ENCODE measurements at regions not wholly inside any gene's neighbourhood (a gene's known extent, or its start where the extent isn't known, plus 50 kb on each side); places are given as distances from the start of the nearest gene placed in this dataset.

DNA sequence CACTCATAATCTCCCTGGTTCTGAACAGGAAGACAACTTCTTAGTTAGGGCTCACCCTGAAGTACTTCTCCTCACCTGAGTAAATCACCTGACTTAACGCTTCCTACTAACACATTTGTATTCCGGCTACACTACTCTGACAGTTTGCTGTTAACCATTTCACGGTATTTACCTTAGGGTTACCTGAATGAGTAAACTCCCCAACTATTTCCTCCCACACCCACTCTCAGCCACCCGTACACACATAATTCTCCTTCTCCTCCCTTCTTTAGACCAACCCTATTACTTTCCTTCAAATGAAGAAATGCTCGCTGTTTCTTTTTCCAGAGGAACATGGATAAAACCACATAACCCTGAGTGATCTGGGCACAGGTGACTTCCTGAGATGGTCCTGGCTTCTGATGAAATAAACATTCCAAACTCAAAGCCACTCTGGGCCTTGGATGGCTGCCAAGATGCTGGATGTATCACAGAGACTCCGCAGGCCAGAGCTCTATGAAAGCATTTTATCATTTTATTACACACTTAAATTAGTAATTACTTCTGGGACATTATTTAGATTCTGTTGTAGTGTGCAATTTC lies 183.6 kb upstream of the ATP11B start:
- in situ Hi-C loops (cut with HindIII; ENCODE audit: low sequenced_read_pairs): no loop called here
- DNase-seq (ENCODE audit: low spot score): no peak

DNA sequence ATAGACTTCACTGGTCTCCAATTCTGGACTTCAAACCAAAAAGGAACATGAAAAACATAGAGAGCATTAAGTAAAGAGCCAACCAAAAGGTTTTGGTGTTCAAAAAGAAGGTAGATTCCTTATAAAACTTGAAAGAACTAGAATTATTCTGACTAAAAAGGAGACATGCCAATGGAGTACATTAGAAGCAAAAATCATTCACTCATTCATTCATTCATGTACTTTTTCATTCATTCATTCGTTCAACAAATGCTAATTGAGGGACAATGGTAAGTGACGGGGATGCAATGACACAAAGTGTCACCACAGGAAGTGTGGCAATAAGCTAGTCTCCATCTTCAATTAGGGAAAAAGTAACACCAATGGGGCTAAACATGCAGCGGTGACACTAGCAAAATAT lies 181.0 kb upstream of the ATP11B start:
- no peak for DNase-seq (ENCODE audit: low spot score)
- in situ Hi-C loops (cut with HindIII; ENCODE audit: low sequenced_read_pairs): no loop called here

DNA sequence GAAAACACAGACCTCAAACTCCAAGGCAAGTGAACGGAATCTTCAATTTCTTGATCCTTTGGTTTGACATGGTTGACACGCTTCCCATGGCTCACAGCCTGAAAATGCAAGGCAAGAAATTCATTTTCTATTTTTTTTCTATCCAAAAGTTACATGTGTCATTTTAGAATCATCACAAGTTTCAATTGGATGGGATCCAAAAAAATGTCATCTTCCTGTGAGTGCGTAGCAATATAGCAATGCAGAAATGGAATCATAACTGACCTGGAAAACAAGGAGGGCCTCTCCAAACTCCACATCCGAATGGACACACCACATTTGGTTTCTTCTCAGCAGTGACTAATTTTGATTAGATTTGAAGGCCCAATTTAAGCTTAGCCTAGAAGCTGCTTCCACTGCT lies 175.8 kb upstream of the ATP11B start:
- in situ Hi-C loops (cut with HindIII; ENCODE audit: low sequenced_read_pairs): no loop called here
- DNase-seq (ENCODE audit: low spot score): no peak

- peak; percentile 24 for DNase-seq (ENCODE audit: low spot score)
- in situ Hi-C loops (cut with HindIII; ENCODE audit: low sequenced_read_pairs): no loop called here
Measured at GRCh38 chr3:182618085-182618732, 175.1 kb upstream of the ATP11B start.

DNA sequence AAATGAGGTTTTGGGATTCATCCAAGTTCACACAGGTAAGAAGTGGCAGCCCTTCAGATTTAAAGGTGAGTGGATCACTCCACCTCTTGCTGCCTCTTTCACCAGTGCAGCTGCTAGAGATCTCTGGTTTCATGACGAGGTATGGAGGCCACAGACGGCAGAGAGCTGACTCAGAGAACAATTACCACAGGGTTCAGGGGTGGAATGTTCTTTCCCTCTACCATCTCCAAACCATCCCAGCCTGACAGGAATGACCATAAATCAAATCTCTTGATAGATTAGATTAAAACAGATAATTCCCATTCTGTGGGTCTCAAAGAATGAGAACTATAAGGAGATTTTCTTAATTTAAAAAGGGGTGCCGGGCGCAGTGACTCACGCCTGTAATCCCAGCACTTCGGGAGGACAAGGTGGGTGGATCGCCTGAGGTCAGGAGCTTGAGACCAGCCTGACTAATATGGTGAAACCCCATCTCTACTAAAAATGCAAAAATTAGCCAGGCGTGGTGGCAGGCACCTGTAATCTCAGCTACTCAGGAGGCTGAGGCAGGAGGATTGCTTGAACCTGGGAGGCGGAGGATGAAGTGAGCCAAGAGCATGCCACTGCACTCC lies 174.2 kb upstream of the ATP11B start:
- in situ Hi-C loops (cut with HindIII; ENCODE audit: low sequenced_read_pairs): no loop called here

DNA sequence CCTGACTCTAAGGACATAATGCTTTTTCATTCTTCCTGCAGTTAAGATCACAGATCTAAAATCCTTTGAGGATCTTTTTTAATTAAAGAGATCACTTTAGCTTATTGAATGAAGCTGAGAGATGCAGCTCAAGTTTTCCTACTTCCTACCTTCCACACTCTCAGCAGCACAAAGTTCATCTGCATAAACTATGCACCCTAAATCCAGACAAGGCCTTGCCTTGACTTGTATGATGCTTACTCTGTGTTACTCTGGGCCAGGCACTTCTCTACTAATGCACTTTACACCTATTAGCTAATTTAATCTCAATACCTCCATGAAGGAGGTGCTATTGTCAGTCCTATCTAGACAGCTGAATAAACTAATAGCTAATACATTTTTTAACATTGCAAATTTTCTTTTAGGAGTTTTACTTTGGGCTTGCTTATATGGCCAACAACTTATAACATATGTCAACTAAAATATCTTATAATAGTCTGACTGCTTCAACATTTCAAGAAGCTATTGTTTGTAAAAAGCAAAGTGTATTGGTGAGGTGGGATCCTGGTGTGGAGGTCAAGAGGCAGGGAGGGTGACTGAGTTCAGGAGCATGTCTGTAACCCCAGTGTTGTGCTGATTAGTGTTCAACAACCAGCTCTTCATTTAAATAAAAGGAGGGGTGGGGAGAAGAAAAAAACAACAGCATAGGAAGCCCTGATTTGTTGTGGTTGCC lies 172.4 kb upstream of the ATP11B start:
- DNase-seq (ENCODE audit: low spot score): no peak
- in situ Hi-C loops (cut with HindIII; ENCODE audit: low sequenced_read_pairs): no loop called here

More for the DNA sequence above, 174.2 kb upstream of the ATP11B start:
- DNase-seq (ENCODE audit: low spot score): no peak

GRCh38 chr3:182621435-182622240 lies 171.7 kb upstream of the ATP11B start:
- DNase-seq (ENCODE audit: low spot score): no peak
- in situ Hi-C loops (cut with HindIII; ENCODE audit: low sequenced_read_pairs): no loop called here

- in situ Hi-C loops (cut with HindIII; ENCODE audit: low sequenced_read_pairs): no loop called here
- DNase-seq (ENCODE audit: low spot score): no peak
Measured at GRCh38 chr3:182622241-182622545, 171.1 kb upstream of the ATP11B start.

- DNase-seq (ENCODE audit: low spot score): no peak
- in situ Hi-C loops (cut with HindIII; ENCODE audit: low sequenced_read_pairs): no loop called here
Measured at GRCh38 chr3:182626484-182627467, 166.5 kb upstream of the ATP11B start.

- no peak for DNase-seq (ENCODE audit: low spot score)
- in situ Hi-C loops (cut with HindIII; ENCODE audit: low sequenced_read_pairs): no loop called here
Measured at GRCh38 chr3:182628531-182628930, 164.8 kb upstream of the ATP11B start.

- DNase-seq (ENCODE audit: low spot score): no peak
- in situ Hi-C loops (cut with HindIII; ENCODE audit: low sequenced_read_pairs): no loop called here
Measured at GRCh38 chr3:182629521-182629920, 163.8 kb upstream of the ATP11B start.

GRCh38 chr3:182631183-182632076 lies 161.9 kb upstream of the ATP11B start:
- in situ Hi-C loops (cut with HindIII; ENCODE audit: low sequenced_read_pairs): no loop called here
- DNase-seq (ENCODE audit: low spot score): no peak

DNA sequence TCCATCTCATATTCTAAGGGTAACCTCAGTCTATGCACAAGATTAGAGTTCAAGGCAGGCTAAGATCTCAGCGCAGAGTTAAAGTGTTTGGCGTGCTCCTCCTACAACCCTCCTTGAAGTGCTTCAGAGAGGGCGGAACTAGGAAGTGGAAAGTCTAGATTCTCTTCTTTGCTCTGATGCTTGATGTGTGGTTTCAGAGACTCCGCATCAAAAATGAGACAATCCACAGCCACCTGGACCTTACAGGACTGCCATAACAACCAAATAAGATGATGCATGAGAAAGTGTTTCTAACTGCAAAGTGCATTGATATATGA lies 161.3 kb upstream of the ATP11B start:
- DNase-seq (ENCODE audit: low spot score): no peak
- in situ Hi-C loops (cut with HindIII; ENCODE audit: low sequenced_read_pairs): no loop called here

DNA sequence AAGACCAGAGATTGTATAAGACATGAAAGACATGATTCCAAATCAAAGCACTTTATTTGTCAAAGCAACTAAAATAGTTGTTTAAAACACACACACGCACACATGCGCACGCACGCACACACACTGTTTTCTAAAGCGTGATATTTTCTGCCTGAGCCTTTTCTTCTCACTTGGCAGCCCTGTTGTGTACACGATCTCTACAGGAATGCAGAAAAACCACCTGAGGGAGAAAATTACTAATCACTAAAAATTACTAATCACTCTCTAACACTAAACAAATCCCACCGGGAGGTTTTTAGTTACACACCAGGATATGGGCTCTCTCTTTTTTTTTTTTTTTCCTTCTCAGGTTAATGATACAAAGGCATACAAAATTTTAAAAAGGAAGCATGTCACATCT lies 160.1 kb upstream of the ATP11B start:
- no peak for DNase-seq (ENCODE audit: low spot score)

DNA sequence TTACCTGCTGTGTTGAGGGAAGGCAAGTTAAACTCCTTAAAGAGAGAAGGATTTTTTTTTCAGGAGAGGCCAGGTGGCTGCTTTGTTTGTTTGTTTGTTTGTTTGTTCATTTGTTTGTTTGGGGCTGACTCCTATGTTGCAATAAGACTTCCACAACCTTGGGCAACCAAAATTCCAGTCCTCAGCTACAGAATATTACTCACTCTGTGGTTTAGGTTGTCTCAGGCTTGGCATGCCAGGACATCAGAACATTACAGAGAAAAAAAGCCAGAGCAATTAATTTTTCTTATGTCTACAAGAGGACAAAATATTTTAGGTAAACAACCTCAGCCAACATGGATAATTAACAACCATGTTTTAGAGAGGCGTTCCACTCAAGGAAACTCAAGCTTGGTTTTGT lies 156.7 kb upstream of the ATP11B start:
- in situ Hi-C loops (cut with HindIII; ENCODE audit: low sequenced_read_pairs): no loop called here
- DNase-seq (ENCODE audit: low spot score): no peak

More for the DNA sequence above, 160.1 kb upstream of the ATP11B start:
- in situ Hi-C loops (cut with HindIII; ENCODE audit: low sequenced_read_pairs): no loop called here

DNA sequence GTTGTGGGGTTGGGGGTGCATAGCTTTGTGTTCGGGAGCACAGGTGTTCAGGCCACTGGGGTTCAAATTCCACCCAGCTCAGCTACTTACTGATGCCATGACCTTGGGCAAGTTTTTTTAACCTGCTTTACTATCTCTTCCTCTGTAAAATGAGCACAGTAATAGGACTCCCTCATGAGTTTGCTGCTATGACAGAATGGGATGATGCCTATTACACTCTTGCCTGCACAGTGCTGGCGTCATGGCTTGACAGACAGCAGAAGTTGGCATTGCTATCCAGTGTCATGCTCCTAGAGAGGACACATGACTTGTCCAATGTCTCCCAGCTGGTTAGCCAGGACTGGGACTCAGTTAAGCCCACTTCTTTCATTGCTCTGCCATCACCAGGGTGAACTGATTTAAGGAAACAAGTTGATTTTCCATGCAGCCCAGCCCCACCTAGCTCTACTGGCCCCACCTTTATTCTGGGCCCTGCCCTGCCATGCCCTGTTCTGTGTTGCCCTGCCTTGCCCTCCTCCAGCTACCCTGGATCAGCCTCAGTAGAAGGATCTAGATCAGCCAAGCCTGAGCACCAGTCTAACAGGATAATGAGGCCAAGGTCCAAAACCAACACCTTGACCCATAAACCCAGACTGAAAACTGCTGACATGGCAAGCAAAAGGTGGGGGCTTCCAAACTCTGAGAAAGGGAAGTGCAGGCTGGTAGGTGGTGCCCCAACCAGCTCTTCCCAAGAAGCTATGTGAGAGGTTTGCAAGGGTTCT lies 155.8 kb upstream of the ATP11B start:
- DNase-seq (ENCODE audit: low spot score): no peak
- in situ Hi-C loops (cut with HindIII; ENCODE audit: low sequenced_read_pairs): no loop called here

DNA sequence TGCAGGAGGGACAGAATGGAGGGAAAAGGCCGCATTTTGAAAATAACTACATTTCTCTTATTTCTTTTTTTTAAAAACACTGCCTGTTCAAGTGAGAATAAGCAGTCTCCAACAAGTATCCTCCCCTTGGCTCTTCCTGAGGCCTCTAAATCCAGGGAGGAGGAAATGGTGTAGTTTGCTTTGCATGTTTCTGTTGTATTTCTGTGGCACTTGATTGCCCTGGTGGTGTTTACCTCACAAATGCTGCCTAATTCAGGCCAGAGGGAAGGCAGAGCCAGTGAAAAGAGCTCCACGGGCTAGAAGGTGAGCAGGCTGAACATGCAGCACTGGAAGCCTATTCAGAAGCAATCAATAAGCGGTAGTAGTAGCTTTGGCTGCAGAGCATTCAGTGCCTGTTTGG lies 149.3 kb upstream of the ATP11B start:
- DNase-seq (ENCODE audit: low spot score): no peak
- in situ Hi-C loops (cut with HindIII; ENCODE audit: low sequenced_read_pairs): no loop called here
